Keratinocyte (primary cell): ENCODE measurements at regions not wholly inside any gene's neighbourhood (a gene's known extent, or its start where the extent isn't known, plus 50 kb on each side); places are given as distances from the start of the nearest gene placed in this dataset.

ENCODE experiments used
- DNase-seq: peaks from one replicate; pipeline ENCODE4 v3.0.0-alpha.2; 2011; ENCODE audit warnings: low read depth, missing footprints, low spot score
- FAIRE-seq: peaks from 2 replicates; lab custom pipeline; 2011; peaks lifted over from hg19 to GRCh38; lab: Jason Lieb, UNC
- H2AFZ ChIP-seq: 2 replicates; pipeline ENCODE4 v1.6.0; 2012; ENCODE audit warnings: low read length, control low read depth, inconsistent platforms; ENCODE audit not compliant: control insufficient read depth
- H3K27ac ChIP-seq: 2 replicates; pipeline ENCODE4 v1.5.1; 2011; ENCODE audit warnings: low read length; ENCODE audit not compliant: control insufficient read depth, insufficient read depth
- H3K27me3 ChIP-seq: 3 replicates; pipeline ENCODE4 v1.6.0; 2011; ENCODE audit warnings: low read length; ENCODE audit not compliant: control insufficient read depth, insufficient read depth; ENCODE audit errors: extremely low read depth
- H3K36me3 ChIP-seq, 2 experiments: 2 replicates in 1 of 2; 3 replicates in 1 of 2; pipeline ENCODE4 v1.5.1; 2011; ENCODE audit warnings: low read length in 2 of 2, mild to moderate bottlenecking in 1 of 2; ENCODE audit not compliant: control insufficient read depth in 2 of 2, insufficient read depth in 2 of 2; ENCODE audit errors: extremely low read depth in 1 of 2
- H3K4me1 ChIP-seq: 3 replicates; pipeline ENCODE4 v1.5.1; 2011; ENCODE audit warnings: low read length; ENCODE audit not compliant: control insufficient read depth, insufficient read depth; ENCODE audit errors: extremely low read depth
- H3K4me2 ChIP-seq: 3 replicates; pipeline ENCODE4 v1.6.0; 2011; ENCODE audit warnings: low read depth, low read length; ENCODE audit not compliant: control insufficient read depth, insufficient read depth; ENCODE audit errors: extremely low read depth
- H3K4me3 ChIP-seq, 3 experiments: fragments of 200-600 bp in 1 of 3; sonication (generic) in 1 of 3; 2 replicates in 2 of 3; 3 replicates in 1 of 3; pipeline ENCODE4 v1.5.1; 2011 to 2016; ENCODE audit warnings: low read length in 3 of 3, mild to moderate bottlenecking in 3 of 3, control low read depth in 2 of 3, inconsistent platforms in 1 of 3, low read depth in 1 of 3, mixed read lengths in 1 of 3, mixed run types in 1 of 3, moderate library complexity in 1 of 3; ENCODE audit not compliant: control insufficient read depth in 2 of 3, insufficient read depth in 2 of 3; ENCODE audit errors: extremely low read depth in 1 of 3
- H3K79me2 ChIP-seq: 2 replicates; pipeline ENCODE4 v1.6.0; 2012; ENCODE audit warnings: low read length; ENCODE audit not compliant: control insufficient read depth, insufficient read depth
- H3K9ac ChIP-seq: 3 replicates; pipeline ENCODE4 v1.6.0; 2011; ENCODE audit warnings: low read length; ENCODE audit not compliant: control insufficient read depth, insufficient read depth; ENCODE audit errors: extremely low read depth
- H3K9me1 ChIP-seq: 3 replicates; pipeline ENCODE4 v1.6.0; 2011; ENCODE audit warnings: low read length; ENCODE audit not compliant: control insufficient read depth, insufficient read depth; ENCODE audit errors: extremely low read depth
- H3K9me3 ChIP-seq: 2 replicates; pipeline ENCODE4 v1.5.1; 2012; ENCODE audit warnings: low read depth, low read length; ENCODE audit not compliant: control insufficient read depth
- H4K20me1 ChIP-seq: 3 replicates; pipeline ENCODE4 v1.6.0; 2011; ENCODE audit warnings: low read length; ENCODE audit not compliant: control insufficient read depth, insufficient read depth; ENCODE audit errors: extremely low read depth
- EZH2 ChIP-seq: IDR thresholded peaks from one replicate; pipeline ENCODE4 v1.6.1; 2012; ENCODE audit warnings: inconsistent platforms, mild to moderate bottlenecking, low read length, moderate library complexity
- dilution Hi-C: fragments of 300-500 bp; cut with MboI; formaldehyde crosslinking; loops from one replicate; pipeline ENCODE4 v1.7.0; 2020; ENCODE audit warnings: low sequenced_read_pairs; ENCODE audit not compliant: extremely low pct_ligation_motif_present
- TF ChIP-seq, protein P1 (sequence below), 3 experiments: IDR thresholded peaks in 1 of 3; conservative IDR thresholded peaks in 1 of 3; optimal IDR thresholded peaks in 1 of 3; 2 replicates in 2 of 3; 3 replicates in 1 of 3; pipeline versions ENCODE3 to v1.5.1; 2011; ENCODE audit warnings: low read length in 3 of 3, mild to moderate bottlenecking in 3 of 3, moderate library complexity in 2 of 3, control low read depth in 1 of 3, inconsistent platforms in 1 of 3; ENCODE audit not compliant: insufficient read depth in 2 of 3; ENCODE audit errors: extremely low read depth in 1 of 3

DNA sequence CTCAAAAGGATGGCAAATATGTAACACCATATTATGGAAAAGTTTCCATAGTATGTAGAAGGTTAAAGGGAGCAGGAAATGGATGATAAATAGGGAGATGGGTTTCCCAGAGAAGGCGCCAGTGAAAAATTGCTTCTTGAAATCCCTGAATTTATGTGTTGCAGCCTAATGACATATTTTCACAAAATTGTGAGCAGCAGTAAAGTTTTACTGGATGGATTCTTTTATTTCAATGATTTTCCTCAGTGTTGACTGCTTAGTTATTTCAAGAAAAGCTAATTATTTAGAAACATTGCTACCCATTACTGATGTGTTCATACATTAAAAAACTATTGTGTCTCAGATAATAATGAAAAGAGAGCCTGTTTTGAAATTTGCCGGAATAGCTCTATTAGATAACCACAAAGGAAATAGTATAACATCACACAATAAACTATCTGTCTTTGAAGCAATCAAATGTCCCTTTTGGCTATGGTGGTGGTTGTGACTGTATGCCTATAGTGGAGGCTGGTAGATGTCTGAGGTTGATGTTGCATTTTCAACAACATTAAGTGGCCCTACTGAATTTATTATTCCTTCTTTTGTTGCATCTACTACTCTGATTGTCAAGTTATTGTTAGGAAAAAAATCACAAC is 169.9 kb upstream of the HAND2 start:
- Histone ChIP-seq H3K9me3 (no peaks in the 10 kb centered on the region), H2AFZ (no peak overlapping the region), H3K9me1 (no peaks in the 10 kb centered on the region), H3K27ac (no peak overlapping the region), H3K79me2 (no peaks in the 10 kb centered on the region), H3K27me3 (no peaks in the 10 kb centered on the region), H3K4me3 (no peak overlapping the region), H3K36me3 (no peaks in the 10 kb centered on the region), H3K4me2 (no peak overlapping the region), H3K9ac (no peak overlapping the region), H4K20me1 (no peaks in the 10 kb centered on the region), H3K4me1 (no peaks in the 10 kb centered on the region)
- TF ChIP-seq EZH2: no peak
- FAIRE-seq (no peak), DNase-seq (no peak)
- dilution Hi-C loops: no loop called here

DNA sequence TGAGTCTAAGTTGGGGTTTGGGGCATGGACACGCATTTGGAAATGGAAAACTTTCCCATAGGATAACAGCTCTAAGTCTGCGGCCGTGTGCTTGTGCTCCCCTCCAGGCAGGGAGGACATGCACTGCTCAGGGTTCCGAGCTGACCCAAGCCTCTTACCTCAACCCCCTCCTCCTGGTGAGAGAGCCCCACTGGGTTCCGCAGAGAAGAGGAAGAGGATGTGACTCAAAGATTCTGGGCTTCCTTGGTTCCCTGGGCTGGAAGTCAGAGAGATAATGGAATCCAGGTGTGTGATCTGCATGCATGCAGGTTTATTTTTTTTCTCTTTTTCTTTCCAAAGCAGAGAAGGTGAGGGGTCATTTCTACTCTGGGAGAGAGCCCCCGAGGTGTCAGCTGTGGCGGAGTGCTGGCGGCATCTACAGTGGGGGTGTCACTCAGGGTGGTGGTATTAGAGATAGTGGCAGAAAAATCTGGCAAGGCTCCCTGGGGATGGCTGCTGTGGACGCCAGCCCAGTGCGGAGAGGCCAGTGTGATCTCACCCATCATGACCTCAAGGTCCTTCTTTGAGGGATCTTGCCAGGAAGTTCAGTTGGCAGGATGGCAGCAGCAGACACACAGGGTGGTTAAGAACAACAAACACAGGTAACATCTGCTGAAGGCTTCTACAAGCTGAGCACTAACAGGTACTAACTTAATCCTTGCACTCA is 168.7 kb upstream of the HAND2 start:
- Histone ChIP-seq H3K4me3 (no peak overlapping the region), H3K36me3 (no peaks in the 10 kb centered on the region), H3K4me2 (no peak overlapping the region), H3K27ac (no peak overlapping the region), H3K9ac (no peak overlapping the region), H4K20me1 (no peaks in the 10 kb centered on the region), H2AFZ (no peak overlapping the region), H3K27me3 (no peaks in the 10 kb centered on the region), H3K9me1 (no peaks in the 10 kb centered on the region), H3K79me2 (no peaks in the 10 kb centered on the region), H3K4me1 (no peaks in the 10 kb centered on the region), H3K9me3 (no peaks in the 10 kb centered on the region)
- FAIRE-seq: no peak
- dilution Hi-C loops: no loop called here
- TF ChIP-seq, protein P1, sequence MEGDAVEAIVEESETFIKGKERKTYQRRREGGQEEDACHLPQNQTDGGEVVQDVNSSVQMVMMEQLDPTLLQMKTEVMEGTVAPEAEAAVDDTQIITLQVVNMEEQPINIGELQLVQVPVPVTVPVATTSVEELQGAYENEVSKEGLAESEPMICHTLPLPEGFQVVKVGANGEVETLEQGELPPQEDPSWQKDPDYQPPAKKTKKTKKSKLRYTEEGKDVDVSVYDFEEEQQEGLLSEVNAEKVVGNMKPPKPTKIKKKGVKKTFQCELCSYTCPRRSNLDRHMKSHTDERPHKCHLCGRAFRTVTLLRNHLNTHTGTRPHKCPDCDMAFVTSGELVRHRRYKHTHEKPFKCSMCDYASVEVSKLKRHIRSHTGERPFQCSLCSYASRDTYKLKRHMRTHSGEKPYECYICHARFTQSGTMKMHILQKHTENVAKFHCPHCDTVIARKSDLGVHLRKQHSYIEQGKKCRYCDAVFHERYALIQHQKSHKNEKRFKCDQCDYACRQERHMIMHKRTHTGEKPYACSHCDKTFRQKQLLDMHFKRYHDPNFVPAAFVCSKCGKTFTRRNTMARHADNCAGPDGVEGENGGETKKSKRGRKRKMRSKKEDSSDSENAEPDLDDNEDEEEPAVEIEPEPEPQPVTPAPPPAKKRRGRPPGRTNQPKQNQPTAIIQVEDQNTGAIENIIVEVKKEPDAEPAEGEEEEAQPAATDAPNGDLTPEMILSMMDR (optimal IDR thresholded peaks at IDR 0.05 in 1 of 3, IDR thresholded peaks at IDR 0.05 in 1 of 3, conservative IDR thresholded peaks at IDR 0.05 in 1 of 3; ENCODE audit: extremely low read depth in 1 of 3, insufficient read depth in 2 of 3, low read length in 3 of 3): no peak
- no peak for TF ChIP-seq EZH2
- DNase-seq: no peak
